HG02970 (cell line): ENCODE measurements at regions not wholly inside any gene's neighbourhood (a gene's known extent, or its start where the extent isn't known, plus 50 kb on each side); places are given as distances from the start of the nearest gene placed in this dataset.
"Not testable (repeated sequence)": the region's sequence is repeated elsewhere in the genome, so short reads cannot be mapped to it uniquely, and the experiment has no call there.

Experiments used
- ATAC-seq: cut with Tn5 transposase; IDR thresholded peaks from one replicate; pipeline ENCODE4 v1.9.1; 2021; ENCODE audit warnings: mild to moderate bottlenecking, moderate library complexity, moderate number of reproducible peaks; ENCODE audit not compliant: unreplicated experiment, low FRiP score

DNA sequence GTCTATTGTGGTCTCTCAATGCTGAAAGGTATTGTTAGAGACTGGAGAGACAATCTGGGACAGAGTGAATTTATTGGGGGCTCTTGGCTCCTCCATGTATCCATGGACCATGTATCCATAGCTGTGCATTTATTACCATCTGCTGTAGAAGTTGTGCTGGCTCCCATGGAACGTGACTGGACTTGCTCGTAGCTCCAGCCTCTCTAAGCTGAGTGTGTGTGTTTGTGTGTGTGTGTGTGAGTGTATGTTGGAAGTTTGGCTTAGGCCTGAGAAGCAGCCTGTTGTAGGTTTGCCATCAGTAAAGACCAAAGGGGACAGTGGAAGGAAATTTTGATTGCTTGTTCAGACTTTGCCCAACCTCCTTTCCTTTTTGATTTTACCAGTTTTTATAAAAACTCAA lies 105.7 kb upstream of the USP24 start:
- no peak for ATAC-seq

- ATAC-seq: no peak
These were observed 103.1 kb upstream of the USP24 start for GRCh38 chr1:55318116-55318817.

DNA sequence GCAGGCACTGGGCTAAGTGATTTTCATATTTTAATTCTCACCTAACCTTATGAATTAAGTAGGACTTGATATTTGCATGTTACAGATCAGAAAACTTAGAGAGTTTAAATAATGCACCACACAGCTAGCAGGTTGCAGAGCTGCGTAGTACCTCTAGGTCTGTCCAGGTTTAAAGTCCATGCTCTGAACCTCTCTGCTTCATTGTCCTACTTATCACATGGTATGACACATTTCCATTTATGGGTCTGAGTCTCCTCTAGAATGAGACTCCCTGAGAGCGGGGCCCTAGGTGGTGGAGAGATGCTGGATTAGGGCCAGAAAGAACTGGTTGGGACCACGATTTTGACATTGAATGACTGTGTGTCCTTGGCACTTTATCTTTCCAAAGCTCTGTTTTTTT lies 102.5 kb upstream of the USP24 start:
- no peak for ATAC-seq

DNA sequence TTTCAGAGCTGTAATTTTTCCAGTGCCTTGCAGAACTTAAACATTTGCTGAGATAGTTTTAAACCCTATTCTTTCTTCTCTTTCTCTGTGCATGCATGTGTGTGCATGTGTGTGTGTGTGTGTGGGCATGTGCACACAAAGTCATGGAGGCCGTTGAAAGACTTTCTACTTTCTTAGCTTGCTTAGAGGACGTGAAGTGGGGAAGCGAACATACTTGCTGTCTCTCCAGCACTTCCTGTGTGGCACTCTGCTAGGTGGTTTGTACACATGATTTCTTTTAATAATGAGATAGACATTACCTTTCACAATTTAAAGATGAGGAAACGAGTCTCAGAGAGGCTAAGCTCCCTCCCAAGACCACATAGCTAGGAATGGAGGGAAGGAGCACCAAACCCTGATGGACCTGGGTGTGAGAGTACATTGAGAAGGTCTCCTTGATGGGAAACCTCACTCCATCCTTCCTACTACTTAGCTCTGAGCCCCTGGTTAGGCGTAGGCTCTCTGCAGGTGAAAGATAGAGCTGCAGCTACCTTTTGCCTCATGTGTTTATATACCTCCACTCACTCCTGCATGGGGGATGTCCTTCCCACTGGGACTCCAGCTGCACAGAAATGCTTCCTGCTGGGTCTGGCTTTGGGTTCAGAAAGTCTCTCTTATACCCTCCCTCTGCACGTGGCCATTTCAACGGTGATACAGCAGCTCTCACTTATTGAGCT lies 101.9 kb upstream of the USP24 start:
- ATAC-seq: no peak

- no peak for ATAC-seq
These were observed 101.3 kb upstream of the USP24 start for GRCh38 chr1:55316502-55316901.

- no peak for ATAC-seq
These were observed 100.4 kb upstream of the USP24 start for GRCh38 chr1:55315552-55315951.

GRCh38 chr1:55314740-55315139 lies 99.6 kb upstream of the USP24 start:
- no peak for ATAC-seq

DNA sequence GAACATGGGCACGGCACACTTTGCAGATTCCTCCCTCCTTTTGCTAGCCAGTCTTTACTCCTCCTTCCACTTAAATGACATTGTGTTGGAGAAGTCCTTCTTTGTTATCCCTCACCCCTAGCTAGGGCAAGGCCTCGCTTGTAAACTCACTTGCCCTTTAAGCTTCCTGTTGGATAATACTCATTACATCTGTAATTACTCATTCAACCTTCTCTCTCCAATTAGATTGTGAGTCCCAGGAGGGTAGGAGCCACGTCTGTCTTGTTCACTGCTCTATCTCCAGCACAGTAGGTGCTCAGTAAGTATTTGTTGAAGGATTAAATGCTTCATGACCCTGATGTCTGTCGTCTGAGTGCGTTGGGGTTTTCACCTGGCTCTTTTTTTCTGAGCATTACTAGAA lies 98.7 kb upstream of the USP24 start:
- ATAC-seq: no peak

- no peak for ATAC-seq
These were observed 96.8 kb upstream of the USP24 start for GRCh38 chr1:55311979-55312378.

- ATAC-seq: no peak
These were observed 96.0 kb upstream of the USP24 start for GRCh38 chr1:55311057-55311641.

- no peak for ATAC-seq
These were observed 95.4 kb upstream of the USP24 start for GRCh38 chr1:55310505-55310971.

DNA sequence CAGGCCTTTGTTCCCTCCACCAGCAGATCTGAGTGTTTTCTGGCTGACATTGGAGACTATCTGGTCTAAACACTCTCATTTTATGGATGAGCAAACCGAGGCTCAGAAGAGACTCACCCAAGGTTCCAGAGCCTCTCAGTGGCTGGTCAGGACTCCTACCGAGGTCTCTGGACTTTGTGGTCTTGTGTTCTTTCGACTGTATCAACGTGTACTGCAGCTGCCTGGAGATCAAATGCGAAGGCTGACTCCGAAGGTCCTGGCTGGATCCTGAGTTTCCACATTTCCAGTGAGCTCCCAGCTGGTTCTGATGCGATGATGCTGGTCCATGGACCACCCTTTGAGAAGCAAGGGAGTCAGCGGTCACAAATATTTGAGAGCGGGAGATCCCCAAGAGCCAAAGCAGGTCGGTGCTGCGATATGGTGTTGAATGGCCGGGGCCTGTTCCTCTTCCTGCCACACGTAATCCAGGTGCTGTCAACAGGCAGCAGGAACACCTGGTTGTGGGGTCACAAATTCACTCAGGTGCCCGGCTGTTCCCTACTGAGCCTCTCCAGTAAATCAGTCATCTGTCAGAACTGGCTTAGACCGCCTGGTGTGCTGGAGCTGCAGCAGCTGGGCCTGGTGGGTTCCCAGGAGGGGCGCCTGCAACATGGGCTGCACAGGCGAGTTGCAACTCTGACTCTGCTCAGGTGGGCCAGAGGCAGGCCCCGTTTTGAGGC lies 94.8 kb upstream of the USP24 start:
- no peak for ATAC-seq

GRCh38 chr1:55309053-55309452 lies 93.9 kb upstream of the USP24 start:
- no peak for ATAC-seq

DNA sequence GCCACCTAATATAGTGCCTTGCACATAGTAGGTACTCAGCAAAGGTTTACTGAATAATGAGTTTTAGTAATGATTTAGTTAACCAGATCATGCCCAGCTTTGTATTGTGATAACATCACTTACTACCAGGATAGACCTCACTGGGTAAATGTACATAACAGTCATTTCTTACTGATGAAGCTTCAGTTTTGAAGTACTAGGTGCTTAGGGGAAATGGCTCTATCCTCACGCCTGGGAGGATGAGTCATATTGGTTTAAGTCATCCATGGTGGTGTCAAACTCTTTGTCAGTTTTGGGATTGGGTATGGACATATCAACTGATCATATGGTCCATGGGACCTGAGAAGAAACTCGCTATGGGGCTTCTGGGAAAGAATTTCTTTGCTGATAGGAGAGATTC lies 90.6 kb upstream of the USP24 start:
- ATAC-seq: no peak

GRCh38 chr1:55304229-55304740 lies 89.1 kb upstream of the USP24 start:
- no peak for ATAC-seq

GRCh38 chr1:55302972-55303371 lies 87.8 kb upstream of the USP24 start:
- ATAC-seq: no peak

- no peak for ATAC-seq
These were observed 86.7 kb upstream of the USP24 start for GRCh38 chr1:55301912-55302311.

GRCh38 chr1:55300975-55301374 lies 85.8 kb upstream of the USP24 start:
- no peak for ATAC-seq

DNA sequence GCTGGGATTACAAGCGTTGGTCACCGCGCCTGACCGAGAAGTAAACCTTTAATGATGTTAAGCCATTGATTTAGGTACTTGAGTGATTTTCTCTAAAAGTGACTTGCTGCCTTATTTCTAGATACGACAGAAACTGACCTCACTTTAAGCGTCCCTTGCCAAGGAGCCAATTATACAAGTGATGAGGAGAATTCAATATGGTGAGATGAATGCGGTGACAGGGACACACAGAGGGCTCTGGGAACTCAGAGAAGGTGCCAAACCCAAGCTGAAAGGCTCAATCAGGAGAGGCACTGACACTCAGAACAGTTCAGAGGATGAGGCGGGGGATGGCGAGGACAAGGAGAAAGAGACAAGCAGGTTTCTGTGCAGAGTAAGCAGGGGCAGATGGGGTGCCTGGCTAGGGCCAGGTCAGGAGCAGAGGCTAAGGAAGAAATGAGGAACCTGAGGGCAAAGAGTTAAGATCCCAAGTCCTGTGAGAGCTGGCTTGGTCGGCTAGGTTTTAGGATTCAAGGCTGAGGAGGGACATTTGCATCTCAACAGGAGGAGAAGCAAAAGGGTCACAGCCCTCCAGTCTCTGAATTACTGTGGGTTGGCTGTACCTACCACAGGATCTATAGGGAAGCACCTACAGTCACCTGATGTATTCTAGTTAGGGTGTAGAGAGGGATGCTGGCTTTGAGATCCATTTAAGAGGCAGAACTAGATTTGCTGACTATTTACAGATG lies 83.2 kb upstream of the USP24 start:
- ATAC-seq: no peak

DNA sequence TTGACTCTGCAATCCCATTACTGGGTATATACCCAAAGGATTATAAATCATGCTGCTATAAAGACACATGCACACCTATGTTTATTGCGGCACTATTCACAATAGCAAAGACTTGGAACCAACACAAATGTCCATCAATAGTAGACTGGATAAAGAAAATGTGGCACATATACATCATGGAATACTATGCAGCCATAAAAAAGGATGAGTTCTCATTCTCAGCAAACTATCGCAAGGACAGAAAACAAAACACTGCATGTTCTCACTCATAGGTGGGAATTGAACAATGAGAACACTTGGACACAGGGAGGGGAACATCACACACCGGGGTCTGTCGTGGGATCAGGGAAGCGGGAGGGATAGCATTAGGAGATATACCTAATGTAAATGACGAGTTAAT lies 81.1 kb upstream of the USP24 start:
- not testable (repeated sequence) for ATAC-seq
